Panc1 (cell line): ENCODE measurements at regions not wholly inside any gene's neighbourhood (a gene's known extent, or its start where the extent isn't known, plus 50 kb on each side); places are given as distances from the start of the nearest gene placed in this dataset.

ENCODE experiments used
- ATAC-seq: fragments of 200-7000 bp; cut with Tn5 transposase; 2 replicates; pipeline ENCODE4 v1.9.1; 2020; ENCODE audit warnings: mild to moderate bottlenecking, moderate library complexity
- BruUV-seq: library from RNA; stranded (reverse); fragments of 400-500 nt; replicated peaks from 2 replicates; lab custom pipeline; 2021; lab: Mats Ljungman, UMichigan
- CTCF ChIA-PET: fragments of 300-600 bp; sonication (Branson Sonifier 250); formaldehyde crosslinking; loops from one replicate; lab custom pipeline; 2022; ENCODE audit warnings: antibody characterized with exemption; lab: Charles Lee
- POLR2A ChIA-PET: fragments of 300-600 bp; sonication (Branson Sonifier 250); formaldehyde crosslinking; loops from one replicate; lab custom pipeline; 2022; ENCODE audit warnings: antibody characterized with exemption; lab: Charles Lee
- DNase-seq: peaks from one replicate; pipeline ENCODE4 v3.0.0-alpha.2; 2010; ENCODE audit warnings: low read depth, low spot score
- H3K27ac ChIP-seq: 2 replicates; pipeline ENCODE4 v1.5.1; 2011; ENCODE audit warnings: mild to moderate bottlenecking, low read length, inconsistent platforms
- H3K27me3 ChIP-seq: fragments of 200-500 bp; sonication (Bioruptor generic); 2 replicates; pipeline ENCODE4 v1.6.0; 2014; ENCODE audit warnings: low read length, inconsistent platforms; ENCODE audit not compliant: control insufficient read depth, insufficient read depth
- H3K36me3 ChIP-seq: fragments of 200-500 bp; sonication (Bioruptor generic); 2 replicates; pipeline ENCODE4 v1.5.1; 2014; ENCODE audit warnings: inconsistent platforms, mild to moderate bottlenecking, low read length, moderate library complexity; ENCODE audit not compliant: control insufficient read depth, insufficient read depth
- H3K4me1 ChIP-seq: 2 replicates; pipeline ENCODE4 v1.5.1; 2011; ENCODE audit warnings: inconsistent platforms, mild to moderate bottlenecking, low read length, moderate library complexity; ENCODE audit not compliant: control insufficient read depth, insufficient read depth
- H3K4me3 ChIP-seq, 2 experiments: 2 replicates each; pipeline ENCODE4 v1.5.1; 2011 to 2012; ENCODE audit warnings: low read depth in 2 of 2, low read length in 2 of 2, mild to moderate bottlenecking in 2 of 2, inconsistent platforms in 1 of 2, moderate library complexity in 1 of 2
- H3K9me3 ChIP-seq: fragments of 200-500 bp; sonication (Bioruptor generic); 2 replicates; pipeline ENCODE4 v1.5.1; 2014; ENCODE audit warnings: low read depth, mild to moderate bottlenecking, inconsistent platforms, low read length, moderate library complexity; ENCODE audit not compliant: control insufficient read depth, insufficient read depth
- POLR2AphosphoS5 ChIP-seq: IDR thresholded peaks from 2 replicates; pipeline ENCODE4 v1.6.1; 2012; ENCODE audit warnings: mild to moderate bottlenecking, low read depth, low read length, moderate library complexity
- SIN3A ChIP-seq: IDR thresholded peaks from 2 replicates; pipeline ENCODE4 v1.6.1; 2012; ENCODE audit warnings: low read depth, mild to moderate bottlenecking, low read length, moderate library complexity, borderline replicate concordance; ENCODE audit not compliant: insufficient read depth
- TCF7L2 ChIP-seq: IDR thresholded peaks from 2 replicates; pipeline ENCODE4 v1.6.1; 2011; ENCODE audit warnings: mild to moderate bottlenecking, low read depth, low read length, inconsistent platforms
- in situ Hi-C: cut with HindIII; loops from 2 replicates; pipeline ENCODE4 v1.10.0; 2016; ENCODE audit warnings: low sequenced_read_pairs, low pct_unique_long_range_greater_than_20kb
- intact Hi-C: fragments of 100-400 bp; cut with micrococcal nuclease; formaldehyde crosslinking; loops from one replicate; pipeline ENCODE4 v1.10.0; 2022; ENCODE audit not compliant: unreplicated experiment
- TF ChIP-seq, protein P1 (sequence below), 2 experiments: IDR thresholded peaks; 2 replicates each; pipeline ENCODE4 v1.6.1; 2011 to 2012; ENCODE audit warnings: low read depth in 2 of 2, control low read depth in 1 of 2, low read length in 1 of 2, mild to moderate bottlenecking in 1 of 2, moderate library complexity in 1 of 2; ENCODE audit not compliant: insufficient read depth in 1 of 2
- TF ChIP-seq, protein P2 (sequence below): fragments of 450-650 bp; IDR thresholded peaks from 2 replicates; pipeline ENCODE4 v1.5.1; 2017; ENCODE audit warnings: mild to moderate bottlenecking

DNA sequence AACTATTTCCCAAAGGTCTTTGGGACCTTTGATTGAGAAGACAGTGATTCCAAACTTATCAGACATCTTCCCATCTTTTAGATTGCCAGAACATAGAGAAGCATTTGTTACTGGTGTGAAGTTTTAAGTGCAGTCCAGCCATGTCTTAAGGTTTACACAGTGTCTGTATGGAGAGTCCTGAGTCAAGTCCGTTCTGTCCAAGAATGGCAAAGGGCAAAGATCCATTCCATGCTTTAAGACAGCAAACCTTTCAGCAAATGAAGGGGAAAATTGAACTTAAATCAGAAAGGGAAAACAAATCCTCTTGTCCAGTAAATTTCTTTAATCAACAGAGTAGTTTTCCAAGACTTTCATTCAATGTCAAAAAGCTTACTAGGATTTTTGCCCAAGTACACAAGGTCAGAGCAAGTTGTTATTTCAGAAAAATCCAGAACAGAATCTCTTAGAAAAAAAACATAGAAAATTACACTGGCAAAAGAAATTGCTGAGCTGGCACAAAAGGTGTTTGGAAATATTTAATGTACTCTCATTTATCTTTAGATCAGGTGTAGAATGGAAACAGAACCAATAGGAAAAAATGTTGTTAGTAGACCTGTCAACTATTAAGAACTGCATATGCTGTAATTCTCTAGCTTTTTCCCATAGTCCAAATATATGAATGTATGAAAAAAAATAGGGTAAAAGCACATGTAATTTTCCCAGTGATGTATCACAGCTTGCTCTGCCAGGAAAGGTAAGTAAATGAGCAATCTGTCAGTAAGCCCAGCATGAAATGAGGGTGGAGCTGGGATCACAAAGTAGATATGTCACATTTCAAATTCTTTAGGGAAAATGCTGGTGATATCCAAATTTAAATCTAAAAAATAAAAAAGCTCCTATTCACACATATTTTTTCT lies 1099.9 kb downstream of the TUSC7 start:
- intact Hi-C loops (no loop called here), in situ Hi-C loops (no loop called here)
- H3K27ac ChIP-seq, result no peak overlapping the region
- CTCF ChIA-PET, result no interaction called here
- no peak overlapping the region for H3K4me3 ChIP-seq
- TF ChIP-seq, protein P1, sequence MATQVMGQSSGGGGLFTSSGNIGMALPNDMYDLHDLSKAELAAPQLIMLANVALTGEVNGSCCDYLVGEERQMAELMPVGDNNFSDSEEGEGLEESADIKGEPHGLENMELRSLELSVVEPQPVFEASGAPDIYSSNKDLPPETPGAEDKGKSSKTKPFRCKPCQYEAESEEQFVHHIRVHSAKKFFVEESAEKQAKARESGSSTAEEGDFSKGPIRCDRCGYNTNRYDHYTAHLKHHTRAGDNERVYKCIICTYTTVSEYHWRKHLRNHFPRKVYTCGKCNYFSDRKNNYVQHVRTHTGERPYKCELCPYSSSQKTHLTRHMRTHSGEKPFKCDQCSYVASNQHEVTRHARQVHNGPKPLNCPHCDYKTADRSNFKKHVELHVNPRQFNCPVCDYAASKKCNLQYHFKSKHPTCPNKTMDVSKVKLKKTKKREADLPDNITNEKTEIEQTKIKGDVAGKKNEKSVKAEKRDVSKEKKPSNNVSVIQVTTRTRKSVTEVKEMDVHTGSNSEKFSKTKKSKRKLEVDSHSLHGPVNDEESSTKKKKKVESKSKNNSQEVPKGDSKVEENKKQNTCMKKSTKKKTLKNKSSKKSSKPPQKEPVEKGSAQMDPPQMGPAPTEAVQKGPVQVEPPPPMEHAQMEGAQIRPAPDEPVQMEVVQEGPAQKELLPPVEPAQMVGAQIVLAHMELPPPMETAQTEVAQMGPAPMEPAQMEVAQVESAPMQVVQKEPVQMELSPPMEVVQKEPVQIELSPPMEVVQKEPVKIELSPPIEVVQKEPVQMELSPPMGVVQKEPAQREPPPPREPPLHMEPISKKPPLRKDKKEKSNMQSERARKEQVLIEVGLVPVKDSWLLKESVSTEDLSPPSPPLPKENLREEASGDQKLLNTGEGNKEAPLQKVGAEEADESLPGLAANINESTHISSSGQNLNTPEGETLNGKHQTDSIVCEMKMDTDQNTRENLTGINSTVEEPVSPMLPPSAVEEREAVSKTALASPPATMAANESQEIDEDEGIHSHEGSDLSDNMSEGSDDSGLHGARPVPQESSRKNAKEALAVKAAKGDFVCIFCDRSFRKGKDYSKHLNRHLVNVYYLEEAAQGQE (IDR thresholded peaks at IDR 0.05; ENCODE audit: insufficient read depth in 1 of 2, low read depth in 2 of 2, low read length in 1 of 2), result no peak
- TF ChIP-seq, protein P2, sequence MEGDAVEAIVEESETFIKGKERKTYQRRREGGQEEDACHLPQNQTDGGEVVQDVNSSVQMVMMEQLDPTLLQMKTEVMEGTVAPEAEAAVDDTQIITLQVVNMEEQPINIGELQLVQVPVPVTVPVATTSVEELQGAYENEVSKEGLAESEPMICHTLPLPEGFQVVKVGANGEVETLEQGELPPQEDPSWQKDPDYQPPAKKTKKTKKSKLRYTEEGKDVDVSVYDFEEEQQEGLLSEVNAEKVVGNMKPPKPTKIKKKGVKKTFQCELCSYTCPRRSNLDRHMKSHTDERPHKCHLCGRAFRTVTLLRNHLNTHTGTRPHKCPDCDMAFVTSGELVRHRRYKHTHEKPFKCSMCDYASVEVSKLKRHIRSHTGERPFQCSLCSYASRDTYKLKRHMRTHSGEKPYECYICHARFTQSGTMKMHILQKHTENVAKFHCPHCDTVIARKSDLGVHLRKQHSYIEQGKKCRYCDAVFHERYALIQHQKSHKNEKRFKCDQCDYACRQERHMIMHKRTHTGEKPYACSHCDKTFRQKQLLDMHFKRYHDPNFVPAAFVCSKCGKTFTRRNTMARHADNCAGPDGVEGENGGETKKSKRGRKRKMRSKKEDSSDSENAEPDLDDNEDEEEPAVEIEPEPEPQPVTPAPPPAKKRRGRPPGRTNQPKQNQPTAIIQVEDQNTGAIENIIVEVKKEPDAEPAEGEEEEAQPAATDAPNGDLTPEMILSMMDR, result no peak
- TF ChIP-seq TCF7L2 (no peak), POLR2AphosphoS5 (no peak), SIN3A (no peak)
- POLR2A ChIA-PET, result no interaction called here
- no TSS peak for BruUV-seq
- no peaks in the 10 kb centered on the region for H3K36me3 ChIP-seq
- no peaks in the 10 kb centered on the region for H3K9me3 ChIP-seq
- ATAC-seq (no peak), DNase-seq (no peak)
- H3K27me3 ChIP-seq, result no peaks in the 10 kb centered on the region
- no peaks in the 10 kb centered on the region for H3K4me1 ChIP-seq

DNA sequence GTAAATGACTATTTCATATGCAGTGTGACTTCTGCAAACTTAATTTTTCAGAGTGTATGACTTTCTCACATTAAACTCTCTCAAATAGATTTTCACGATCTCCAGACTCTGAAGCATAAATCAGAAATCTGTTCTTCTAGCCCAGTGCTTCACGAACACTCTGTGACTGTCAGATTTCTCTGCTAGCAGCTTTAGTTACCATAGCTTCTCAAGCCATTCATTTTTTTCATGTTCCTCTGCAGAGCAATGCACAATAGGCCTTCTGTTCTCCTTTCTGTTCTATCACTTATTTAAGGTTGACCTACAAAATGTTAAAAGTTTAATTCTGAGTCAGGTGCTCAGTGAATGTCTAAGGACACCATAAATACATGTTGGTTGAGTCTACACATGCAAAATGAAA lies 1102.2 kb downstream of the TUSC7 start:
- Histone ChIP-seq H3K4me3 (no peak overlapping the region), H3K36me3 (no peaks in the 10 kb centered on the region), H3K27me3 (no peaks in the 10 kb centered on the region), H3K9me3 (no peaks in the 10 kb centered on the region), H3K4me1 (no peaks in the 10 kb centered on the region), H3K27ac (no peak overlapping the region)
- ChIA-PET POLR2A (no interaction called here), CTCF (no interaction called here)
- BruUV-seq, result no TSS peak
- in situ Hi-C loops, result no loop called here
- intact Hi-C loops, result no loop called here
- no peak for ATAC-seq
- TF ChIP-seq SIN3A, result no peak
- TF ChIP-seq POLR2AphosphoS5, result no peak
- TF ChIP-seq TCF7L2, result no peak
- TF ChIP-seq, protein P1 (IDR thresholded peaks at IDR 0.05; ENCODE audit: insufficient read depth in 1 of 2, low read depth in 2 of 2, low read length in 1 of 2), result no peak
- TF ChIP-seq, protein P2, result no peak
- no peak for DNase-seq
